ENCODE measurements at regions not wholly inside any gene's neighbourhood (a gene's known extent, or its start where the extent isn't known, plus 50 kb on each side); places are given as distances from the start of the nearest gene placed in this dataset.

- Histone ChIP-seq H3K27ac (ENCODE audit: low read depth, low read length) (no peak overlapping the region), H3K4me1 (ENCODE audit: insufficient read depth, low read length) (no peaks in the 10 kb centered on the region), H3K9ac (ENCODE audit: low read depth, low read length) (no peak overlapping the region), H3K36me3 (ENCODE audit: insufficient read depth, low read length) (no peaks in the 10 kb centered on the region), H3K27me3 (ENCODE audit: insufficient read depth, low read length) (no peaks in the 10 kb centered on the region), H3K9me3 (ENCODE audit: insufficient read depth, low read depth, low read length) (peaks cover 9% of the 10 kb centered on the region; the same call in 1 of the 2 replicates), H3K4me3 (ENCODE audit: low read length) (no peak overlapping the region)
Observed at GRCh38 chr14:66197276-66197675, 288.9 kb upstream of the CCDC196 start.

GRCh38 chr14:66206554-66206953 lies 279.6 kb upstream of the CCDC196 start:
- Histone ChIP-seq H3K4me3 (ENCODE audit: low read length) (no peak overlapping the region), H3K36me3 (ENCODE audit: insufficient read depth, low read length) (no peaks in the 10 kb centered on the region), H3K9ac (ENCODE audit: low read depth, low read length) (no peak overlapping the region), H3K9me3 (ENCODE audit: insufficient read depth, low read depth, low read length) (peaks cover 31% of the 10 kb centered on the region), H3K27me3 (ENCODE audit: insufficient read depth, low read length) (no peaks in the 10 kb centered on the region), H3K27ac (ENCODE audit: low read depth, low read length) (no peak overlapping the region), H3K4me1 (ENCODE audit: insufficient read depth, low read length) (no peaks in the 10 kb centered on the region)
- WGBS, result 88% methylated on average over 1 of the region's 2 CpGs

- no peak overlapping the region for H3K9ac ChIP-seq (ENCODE audit: low read depth, low read length)
- H3K4me3 ChIP-seq (ENCODE audit: low read length), result no peak overlapping the region
- no peaks in the 10 kb centered on the region for H3K4me1 ChIP-seq (ENCODE audit: insufficient read depth, low read length)
- H3K9me3 ChIP-seq (ENCODE audit: insufficient read depth, low read depth, low read length), result peaks cover 67% of the 10 kb centered on the region
- 92% methylated on average over 1 of the region's 1 CpG for WGBS
- no peak overlapping the region for H3K27ac ChIP-seq (ENCODE audit: low read depth, low read length)
- H3K27me3 ChIP-seq (ENCODE audit: insufficient read depth, low read length), result no peaks in the 10 kb centered on the region
- H3K36me3 ChIP-seq (ENCODE audit: insufficient read depth, low read length), result no peaks in the 10 kb centered on the region
Observed at GRCh38 chr14:66216763-66217162, 269.4 kb upstream of the CCDC196 start.

GRCh38 chr14:66219886-66220285 lies 266.3 kb upstream of the CCDC196 start:
- no peaks in the 10 kb centered on the region for H3K27me3 ChIP-seq (ENCODE audit: insufficient read depth, low read length)
- H3K27ac ChIP-seq (ENCODE audit: low read depth, low read length), result no peak overlapping the region
- peaks cover 48% of the 10 kb centered on the region for H3K9me3 ChIP-seq (ENCODE audit: insufficient read depth, low read depth, low read length)
- no peaks in the 10 kb centered on the region for H3K36me3 ChIP-seq (ENCODE audit: insufficient read depth, low read length)
- H3K4me1 ChIP-seq (ENCODE audit: insufficient read depth, low read length), result no peaks in the 10 kb centered on the region
- H3K9ac ChIP-seq (ENCODE audit: low read depth, low read length), result no peak overlapping the region
- no peak overlapping the region for H3K4me3 ChIP-seq (ENCODE audit: low read length)
- WGBS, result 96% methylated on average over 3 of the region's 3 CpGs

- peaks cover 5% of the 10 kb centered on the region for H3K9me3 ChIP-seq (ENCODE audit: insufficient read depth, low read depth, low read length)
- no peak overlapping the region for H3K9ac ChIP-seq (ENCODE audit: low read depth, low read length)
- no peaks in the 10 kb centered on the region for H3K36me3 ChIP-seq (ENCODE audit: insufficient read depth, low read length)
- no peak overlapping the region for H3K27ac ChIP-seq (ENCODE audit: low read depth, low read length)
- no peaks in the 10 kb centered on the region for H3K27me3 ChIP-seq (ENCODE audit: insufficient read depth, low read length)
- no peak overlapping the region for H3K4me3 ChIP-seq (ENCODE audit: low read length)
- no peaks in the 10 kb centered on the region for H3K4me1 ChIP-seq (ENCODE audit: insufficient read depth, low read length)
- WGBS, result 93% methylated on average over 4 of the region's 5 CpGs
Observed at GRCh38 chr14:66224492-66225178, 261.5 kb upstream of the CCDC196 start.

- Histone ChIP-seq H3K27ac (ENCODE audit: low read depth, low read length) (no peak overlapping the region), H3K4me1 (ENCODE audit: insufficient read depth, low read length) (no peaks in the 10 kb centered on the region), H3K9ac (ENCODE audit: low read depth, low read length) (no peak overlapping the region), H3K4me3 (ENCODE audit: low read length) (no peak overlapping the region), H3K27me3 (ENCODE audit: insufficient read depth, low read length) (no peaks in the 10 kb centered on the region), H3K9me3 (ENCODE audit: insufficient read depth, low read depth, low read length) (peaks cover 3% of the 10 kb centered on the region; the same call in 1 of the 2 replicates), H3K36me3 (ENCODE audit: insufficient read depth, low read length) (no peaks in the 10 kb centered on the region)
Observed at GRCh38 chr14:66225337-66225736, 260.8 kb upstream of the CCDC196 start.

GRCh38 chr14:66228267-66228970 lies 257.8 kb upstream of the CCDC196 start:
- Histone ChIP-seq H3K4me1 (ENCODE audit: insufficient read depth, low read length) (peaks cover 10% of the 10 kb centered on the region; the same call in 1 of the 2 replicates), H3K4me3 (ENCODE audit: low read length) (no peak overlapping the region), H3K9me3 (ENCODE audit: insufficient read depth, low read depth, low read length) (no peaks in the 10 kb centered on the region), H3K27ac (ENCODE audit: low read depth, low read length) (no peak overlapping the region), H3K9ac (ENCODE audit: low read depth, low read length) (no peak overlapping the region), H3K36me3 (ENCODE audit: insufficient read depth, low read length) (no peaks in the 10 kb centered on the region), H3K27me3 (ENCODE audit: insufficient read depth, low read length) (peaks cover 11% of the 10 kb centered on the region)
- over 99% methylated on average over 3 of the region's 3 CpGs for WGBS

GRCh38 chr14:66231820-66232219 lies 254.4 kb upstream of the CCDC196 start:
- Histone ChIP-seq H3K4me1 (ENCODE audit: insufficient read depth, low read length) (peaks cover 10% of the 10 kb centered on the region; the same call in 1 of the 2 replicates), H3K27me3 (ENCODE audit: insufficient read depth, low read length) (peaks cover 11% of the 10 kb centered on the region), H3K9ac (ENCODE audit: low read depth, low read length) (no peak overlapping the region), H3K36me3 (ENCODE audit: insufficient read depth, low read length) (no peaks in the 10 kb centered on the region), H3K9me3 (ENCODE audit: insufficient read depth, low read depth, low read length) (no peaks in the 10 kb centered on the region), H3K27ac (ENCODE audit: low read depth, low read length) (no peak overlapping the region), H3K4me3 (ENCODE audit: low read length) (no peak overlapping the region)
- 90% methylated on average over 3 of the region's 4 CpGs for WGBS

GRCh38 chr14:66233591-66233990 lies 252.6 kb upstream of the CCDC196 start:
- Histone ChIP-seq H3K27ac (ENCODE audit: low read depth, low read length) (no peak overlapping the region), H3K27me3 (ENCODE audit: insufficient read depth, low read length) (peaks cover 11% of the 10 kb centered on the region), H3K4me1 (ENCODE audit: insufficient read depth, low read length) (peaks cover 10% of the 10 kb centered on the region; the same call in 1 of the 2 replicates), H3K4me3 (ENCODE audit: low read length) (no peak overlapping the region), H3K36me3 (ENCODE audit: insufficient read depth, low read length) (no peaks in the 10 kb centered on the region), H3K9me3 (ENCODE audit: insufficient read depth, low read depth, low read length) (no peaks in the 10 kb centered on the region), H3K9ac (ENCODE audit: low read depth, low read length) (no peak overlapping the region)
- 83% methylated on average over 4 of the region's 4 CpGs for WGBS

- H3K27ac ChIP-seq (ENCODE audit: low read depth, low read length), result no peak overlapping the region
- no peaks in the 10 kb centered on the region for H3K9me3 ChIP-seq (ENCODE audit: insufficient read depth, low read depth, low read length)
- H3K9ac ChIP-seq (ENCODE audit: low read depth, low read length), result no peak overlapping the region
- peaks cover 10% of the 10 kb centered on the region; the same call in 1 of the 2 replicates for H3K4me1 ChIP-seq (ENCODE audit: insufficient read depth, low read length)
- 100% methylated on average over 2 of the region's 2 CpGs for WGBS
- H3K27me3 ChIP-seq (ENCODE audit: insufficient read depth, low read length), result peaks cover 11% of the 10 kb centered on the region
- no peaks in the 10 kb centered on the region for H3K36me3 ChIP-seq (ENCODE audit: insufficient read depth, low read length)
- no peak overlapping the region for H3K4me3 ChIP-seq (ENCODE audit: low read length)
Observed at GRCh38 chr14:66234411-66234810, 251.8 kb upstream of the CCDC196 start.

- 79% methylated on average over 4 of the region's 4 CpGs for WGBS
Observed at GRCh38 chr14:66237741-66238140, 248.4 kb upstream of the CCDC196 start.

More at GRCh38 chr14:66237741-66238140, 248.4 kb upstream of the CCDC196 start:
- Histone ChIP-seq H3K4me1 (ENCODE audit: insufficient read depth, low read length) (no peaks in the 10 kb centered on the region), H3K36me3 (ENCODE audit: insufficient read depth, low read length) (no peaks in the 10 kb centered on the region), H3K4me3 (ENCODE audit: low read length) (no peak overlapping the region), H3K9me3 (ENCODE audit: insufficient read depth, low read depth, low read length) (no peaks in the 10 kb centered on the region), H3K27me3 (ENCODE audit: insufficient read depth, low read length) (peaks cover 5% of the 10 kb centered on the region), H3K9ac (ENCODE audit: low read depth, low read length) (no peak overlapping the region), H3K27ac (ENCODE audit: low read depth, low read length) (no peak overlapping the region)

Data from HUES64 (cell line).